ENCODE measurements at regions not wholly inside any gene's neighbourhood (a gene's known extent, or its start where the extent isn't known, plus 50 kb on each side); places are given as distances from the start of the nearest gene placed in this dataset.

DNA sequence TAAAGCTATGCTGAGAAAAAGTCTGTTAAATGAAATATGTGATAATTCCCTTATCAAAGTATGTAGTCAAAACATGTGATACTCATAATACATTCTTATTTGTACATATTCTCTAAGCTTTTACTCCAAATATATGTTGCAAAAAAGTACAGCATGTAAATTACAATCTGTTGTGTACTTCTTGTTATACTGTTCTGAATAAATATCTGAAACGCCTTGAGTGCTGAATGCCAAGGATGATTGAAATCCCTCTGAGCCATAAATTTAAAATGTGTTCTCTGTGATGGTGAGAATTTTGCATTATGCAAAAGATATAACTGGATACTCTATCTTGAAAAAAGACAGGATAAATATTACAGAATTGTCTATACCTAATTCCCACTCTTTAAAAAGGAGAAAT is 1128.0 kb downstream of the STPG2 start:
- TF ChIP-seq, protein P1, sequence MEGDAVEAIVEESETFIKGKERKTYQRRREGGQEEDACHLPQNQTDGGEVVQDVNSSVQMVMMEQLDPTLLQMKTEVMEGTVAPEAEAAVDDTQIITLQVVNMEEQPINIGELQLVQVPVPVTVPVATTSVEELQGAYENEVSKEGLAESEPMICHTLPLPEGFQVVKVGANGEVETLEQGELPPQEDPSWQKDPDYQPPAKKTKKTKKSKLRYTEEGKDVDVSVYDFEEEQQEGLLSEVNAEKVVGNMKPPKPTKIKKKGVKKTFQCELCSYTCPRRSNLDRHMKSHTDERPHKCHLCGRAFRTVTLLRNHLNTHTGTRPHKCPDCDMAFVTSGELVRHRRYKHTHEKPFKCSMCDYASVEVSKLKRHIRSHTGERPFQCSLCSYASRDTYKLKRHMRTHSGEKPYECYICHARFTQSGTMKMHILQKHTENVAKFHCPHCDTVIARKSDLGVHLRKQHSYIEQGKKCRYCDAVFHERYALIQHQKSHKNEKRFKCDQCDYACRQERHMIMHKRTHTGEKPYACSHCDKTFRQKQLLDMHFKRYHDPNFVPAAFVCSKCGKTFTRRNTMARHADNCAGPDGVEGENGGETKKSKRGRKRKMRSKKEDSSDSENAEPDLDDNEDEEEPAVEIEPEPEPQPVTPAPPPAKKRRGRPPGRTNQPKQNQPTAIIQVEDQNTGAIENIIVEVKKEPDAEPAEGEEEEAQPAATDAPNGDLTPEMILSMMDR (IDR thresholded peaks at IDR 0.05) = no peak
- TF ChIP-seq POLR2AphosphoS5 (IDR thresholded peaks at IDR 0.05) = no peak

Data from transverse colon (tissue), 4 donors.